GM23338 (cell line): ENCODE measurements at regions not wholly inside any gene's neighbourhood (a gene's known extent, or its start where the extent isn't known, plus 50 kb on each side); places are given as distances from the start of the nearest gene placed in this dataset.

Experiments used
- CREB1 ChIP-seq: fragments of 250-450 bp; sonication (Bioruptor Pico); IDR thresholded peaks from 2 replicates; pipeline ENCODE4 v1.5.0; 2020; ENCODE audit warnings: low read depth, mild to moderate bottlenecking, moderate library complexity
- CTCF ChIP-seq, 2 experiments: fragments of 200-600 bp in 1 of 2; sonication (generic) in 1 of 2; conservative IDR thresholded peaks; 2 replicates each; pipeline versions ENCODE4 v1.5.1 to v1.6.1; 2016 to 2017; ENCODE audit warnings: antibody characterized with exemption in 2 of 2, low read depth in 2 of 2, mild to moderate bottlenecking in 2 of 2, moderate library complexity in 1 of 2
- EZH2 ChIP-seq: fragments of 200-600 bp; sonication (generic); IDR thresholded peaks from one replicate; pipeline ENCODE4 v1.8.0; 2017; ENCODE audit warnings: antibody characterized with exemption, mild to moderate bottlenecking, low read depth; ENCODE audit not compliant: unreplicated experiment
- EZH2phosphoT487 ChIP-seq: fragments of 200-600 bp; sonication (generic); IDR thresholded peaks from one replicate; pipeline ENCODE4 v1.8.1; 2018; ENCODE audit warnings: antibody characterized with exemption; ENCODE audit not compliant: unreplicated experiment
- POLR2AphosphoS5 ChIP-seq: IDR thresholded peaks from 2 replicates; pipeline ENCODE4 v1.6.1; 2016; ENCODE audit warnings: antibody characterized with exemption, low read depth

- TF ChIP-seq CTCF (conservative IDR thresholded peaks at IDR 0.05; ENCODE audit: low read depth in 2 of 2) (no peak), CREB1 (CRISPR knock-in tag) (no peak), EZH2phosphoT487 (no peak), POLR2AphosphoS5 (no peak), EZH2 (no peak)
Measured at GRCh38 chr12:45674181-45674977, 55.1 kb upstream of the ARID2 start.
